Uterus (tissue), 2 donors: ENCODE measurements at regions not wholly inside any gene's neighbourhood (a gene's known extent, or its start where the extent isn't known, plus 50 kb on each side); places are given as distances from the start of the nearest gene placed in this dataset.

ENCODE experiments used
- POLR2A ChIP-seq, 2 donors: fragments of 450-650 bp; IDR thresholded peaks; one replicate each; pipeline ENCODE4 v1.6.1; 2016; ENCODE audit warnings: antibody characterized with exemption in 2 of 2, mild to moderate bottlenecking in 1 of 2, moderate library complexity in 1 of 2
- TF ChIP-seq, protein P1 (sequence below), 4 experiments: fragments of 200-600 bp in 2 of 4; fragments of 450-650 bp in 2 of 4; sonication (generic) in 2 of 4; IDR thresholded peaks; one replicate each; pipeline ENCODE4 v1.5.1; 2016 to 2019; ENCODE audit warnings: antibody characterized with exemption in 4 of 4, mild to moderate bottlenecking in 2 of 4, moderate library complexity in 1 of 4

DNA sequence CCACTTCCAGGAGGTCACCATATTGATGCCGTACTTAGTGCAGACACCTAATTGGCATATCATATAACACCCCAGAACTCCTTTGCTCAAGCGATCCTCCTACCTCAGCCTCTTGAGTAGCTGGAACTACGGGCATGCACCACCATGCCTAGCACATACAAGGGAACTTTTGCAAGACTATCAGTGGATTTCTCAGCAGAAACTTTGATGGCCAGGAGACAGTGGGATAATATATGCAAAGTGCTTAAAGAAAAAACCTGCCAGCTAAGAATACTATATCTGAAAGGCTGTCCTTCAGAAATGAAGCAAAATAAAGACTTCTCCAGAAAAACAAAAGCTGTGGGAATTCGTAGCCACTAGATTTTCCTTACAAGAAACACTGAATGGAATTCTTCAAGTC, 387.1 kb downstream of the DHX35 start:
- TF ChIP-seq, protein P1, sequence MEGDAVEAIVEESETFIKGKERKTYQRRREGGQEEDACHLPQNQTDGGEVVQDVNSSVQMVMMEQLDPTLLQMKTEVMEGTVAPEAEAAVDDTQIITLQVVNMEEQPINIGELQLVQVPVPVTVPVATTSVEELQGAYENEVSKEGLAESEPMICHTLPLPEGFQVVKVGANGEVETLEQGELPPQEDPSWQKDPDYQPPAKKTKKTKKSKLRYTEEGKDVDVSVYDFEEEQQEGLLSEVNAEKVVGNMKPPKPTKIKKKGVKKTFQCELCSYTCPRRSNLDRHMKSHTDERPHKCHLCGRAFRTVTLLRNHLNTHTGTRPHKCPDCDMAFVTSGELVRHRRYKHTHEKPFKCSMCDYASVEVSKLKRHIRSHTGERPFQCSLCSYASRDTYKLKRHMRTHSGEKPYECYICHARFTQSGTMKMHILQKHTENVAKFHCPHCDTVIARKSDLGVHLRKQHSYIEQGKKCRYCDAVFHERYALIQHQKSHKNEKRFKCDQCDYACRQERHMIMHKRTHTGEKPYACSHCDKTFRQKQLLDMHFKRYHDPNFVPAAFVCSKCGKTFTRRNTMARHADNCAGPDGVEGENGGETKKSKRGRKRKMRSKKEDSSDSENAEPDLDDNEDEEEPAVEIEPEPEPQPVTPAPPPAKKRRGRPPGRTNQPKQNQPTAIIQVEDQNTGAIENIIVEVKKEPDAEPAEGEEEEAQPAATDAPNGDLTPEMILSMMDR (IDR thresholded peaks at IDR 0.05): no peak
- no peak for TF ChIP-seq POLR2A (IDR thresholded peaks at IDR 0.05)
